Activated CD4-positive, alpha-beta T cell treated with anti-CD3 and anti-CD28 coated beads, Interleukin-2, amount 10 ng/mL, durations not matched to agents 24 days and 14 days (primary cell): ENCODE measurements at regions not wholly inside any gene's neighbourhood (a gene's known extent, or its start where the extent isn't known, plus 50 kb on each side); places are given as distances from the start of the nearest gene placed in this dataset.

Experiments used
- DNase-seq: peaks from one replicate; pipeline ENCODE4 v3.0.0; 2022
- H3K27ac Mint-ChIP-seq: one replicate; pipeline ENCODE4 v1.8.0; 2022; ENCODE audit warnings: mild to moderate bottlenecking, mixed read lengths
- H3K27me3 Mint-ChIP-seq: one replicate; pipeline ENCODE4 v1.8.0; 2022; ENCODE audit warnings: mixed read lengths
- H3K36me3 Mint-ChIP-seq: one replicate; pipeline ENCODE4 v1.8.0; 2022; ENCODE audit warnings: low read depth, mild to moderate bottlenecking, mixed read lengths
- H3K4me1 Mint-ChIP-seq: one replicate; pipeline ENCODE4 v1.8.0; 2021; ENCODE audit warnings: mixed read lengths
- H3K4me3 Mint-ChIP-seq: one replicate; pipeline ENCODE4 v1.8.0; 2022; ENCODE audit warnings: mild to moderate bottlenecking, moderate library complexity, mixed read lengths
- H3K9me3 Mint-ChIP-seq: one replicate; pipeline ENCODE4 v1.8.0; 2021; ENCODE audit warnings: mixed read lengths
- intact Hi-C: fragments of 100-400 bp; cut with micrococcal nuclease; formaldehyde crosslinking; loops from one replicate; pipeline ENCODE4 v1.15.1; 2023

- no peaks in the 10 kb centered on the region for H3K27me3 Mint-ChIP-seq
- peaks cover 4% of the 10 kb centered on the region for H3K9me3 Mint-ChIP-seq
- H3K4me3 Mint-ChIP-seq, result no peak overlapping the region
- intact Hi-C loops, result no loop called here
- H3K27ac Mint-ChIP-seq, result no peak overlapping the region
- H3K4me1 Mint-ChIP-seq, result no peaks in the 10 kb centered on the region
- no peaks in the 10 kb centered on the region for H3K36me3 Mint-ChIP-seq
- DNase-seq, result no peak
Measured at GRCh38 chr6:141451511-141452353, 681.0 kb upstream of the GJE1 start.

- no peaks in the 10 kb centered on the region for H3K4me1 Mint-ChIP-seq
- H3K27me3 Mint-ChIP-seq, result peaks cover 1% of the 10 kb centered on the region
- H3K9me3 Mint-ChIP-seq, result peaks cover 4% of the 10 kb centered on the region
- no peak overlapping the region for H3K4me3 Mint-ChIP-seq
- intact Hi-C loops, result no loop called here
- DNase-seq, result no peak
- no peak overlapping the region for H3K27ac Mint-ChIP-seq
- no peaks in the 10 kb centered on the region for H3K36me3 Mint-ChIP-seq
Measured at GRCh38 chr6:141451181-141451510, 681.6 kb upstream of the GJE1 start.

GRCh38 chr6:141445928-141446628 is 686.6 kb upstream of the GJE1 start:
- H3K9me3 Mint-ChIP-seq, result no peaks in the 10 kb centered on the region
- no peak overlapping the region for H3K4me3 Mint-ChIP-seq
- H3K4me1 Mint-ChIP-seq, result no peaks in the 10 kb centered on the region
- H3K36me3 Mint-ChIP-seq, result no peaks in the 10 kb centered on the region
- intact Hi-C loops, result no loop called here
- no peak for DNase-seq
- H3K27me3 Mint-ChIP-seq, result peaks cover 5% of the 10 kb centered on the region
- no peak overlapping the region for H3K27ac Mint-ChIP-seq

GRCh38 chr6:141443668-141444289 is 688.9 kb upstream of the GJE1 start:
- Mint-ChIP-seq H3K4me1 (no peaks in the 10 kb centered on the region), H3K9me3 (no peaks in the 10 kb centered on the region), H3K27me3 (peaks cover 5% of the 10 kb centered on the region), H3K27ac (no peak overlapping the region), H3K36me3 (no peaks in the 10 kb centered on the region), H3K4me3 (no peak overlapping the region)
- intact Hi-C loops, result loop anchor here (5.0 kb wide), 1 partner anchor 119 kb away; no protein-coding TSS in a partner anchor
- DNase-seq, result no peak

- H3K36me3 Mint-ChIP-seq, result no peaks in the 10 kb centered on the region
- H3K4me1 Mint-ChIP-seq, result no peaks in the 10 kb centered on the region
- no peak for DNase-seq
- no peak overlapping the region for H3K4me3 Mint-ChIP-seq
- H3K27ac Mint-ChIP-seq, result no peak overlapping the region
- H3K9me3 Mint-ChIP-seq, result no peaks in the 10 kb centered on the region
- H3K27me3 Mint-ChIP-seq, result peaks cover 5% of the 10 kb centered on the region
- intact Hi-C loops, result loop anchor here (5.0 kb wide), 1 partner anchor 119 kb away; no protein-coding TSS in a partner anchor
Measured at GRCh38 chr6:141443032-141443431, 689.7 kb upstream of the GJE1 start.

GRCh38 chr6:141439513-141439912 is 693.2 kb upstream of the GJE1 start:
- no peak overlapping the region for H3K27ac Mint-ChIP-seq
- intact Hi-C loops, result no loop called here
- no peak overlapping the region for H3K4me3 Mint-ChIP-seq
- no peaks in the 10 kb centered on the region for H3K9me3 Mint-ChIP-seq
- no peak for DNase-seq
- no peaks in the 10 kb centered on the region for H3K36me3 Mint-ChIP-seq
- no peaks in the 10 kb centered on the region for H3K4me1 Mint-ChIP-seq
- H3K27me3 Mint-ChIP-seq, result peaks cover 2% of the 10 kb centered on the region

GRCh38 chr6:141437685-141438084 is 695.0 kb upstream of the GJE1 start:
- Mint-ChIP-seq H3K4me3 (no peak overlapping the region), H3K4me1 (no peaks in the 10 kb centered on the region), H3K36me3 (no peaks in the 10 kb centered on the region), H3K27me3 (peaks cover 2% of the 10 kb centered on the region), H3K27ac (no peak overlapping the region), H3K9me3 (no peaks in the 10 kb centered on the region)
- intact Hi-C loops, result no loop called here
- no peak for DNase-seq

GRCh38 chr6:141437011-141437410 is 695.7 kb upstream of the GJE1 start:
- peaks cover 2% of the 10 kb centered on the region for H3K27me3 Mint-ChIP-seq
- no peak overlapping the region for H3K27ac Mint-ChIP-seq
- H3K36me3 Mint-ChIP-seq, result no peaks in the 10 kb centered on the region
- intact Hi-C loops, result no loop called here
- no peak for DNase-seq
- H3K9me3 Mint-ChIP-seq, result no peaks in the 10 kb centered on the region
- H3K4me3 Mint-ChIP-seq, result no peak overlapping the region
- H3K4me1 Mint-ChIP-seq, result no peaks in the 10 kb centered on the region

- H3K4me3 Mint-ChIP-seq, result no peak overlapping the region
- peaks cover 2% of the 10 kb centered on the region for H3K27me3 Mint-ChIP-seq
- intact Hi-C loops, result no loop called here
- no peak for DNase-seq
- H3K27ac Mint-ChIP-seq, result no peak overlapping the region
- H3K9me3 Mint-ChIP-seq, result peaks cover 7% of the 10 kb centered on the region
- H3K36me3 Mint-ChIP-seq, result no peaks in the 10 kb centered on the region
- H3K4me1 Mint-ChIP-seq, result no peaks in the 10 kb centered on the region
Measured at GRCh38 chr6:141426400-141426980, 706.2 kb upstream of the GJE1 start.

GRCh38 chr6:141421378-141421777 is 711.3 kb upstream of the GJE1 start:
- H3K36me3 Mint-ChIP-seq, result no peaks in the 10 kb centered on the region
- no peaks in the 10 kb centered on the region for H3K9me3 Mint-ChIP-seq
- H3K4me3 Mint-ChIP-seq, result no peak overlapping the region
- H3K27me3 Mint-ChIP-seq, result peaks cover 2% of the 10 kb centered on the region
- intact Hi-C loops, result no loop called here
- no peak for DNase-seq
- H3K4me1 Mint-ChIP-seq, result no peaks in the 10 kb centered on the region
- H3K27ac Mint-ChIP-seq, result no peak overlapping the region

- Mint-ChIP-seq H3K27me3 (no peaks in the 10 kb centered on the region), H3K27ac (no peak overlapping the region), H3K4me3 (no peak overlapping the region), H3K9me3 (no peaks in the 10 kb centered on the region), H3K36me3 (no peaks in the 10 kb centered on the region), H3K4me1 (no peaks in the 10 kb centered on the region)
- no peak for DNase-seq
- intact Hi-C loops, result no loop called here
Measured at GRCh38 chr6:141418076-141418475, 714.6 kb upstream of the GJE1 start.

GRCh38 chr6:141415896-141416295 is 716.8 kb upstream of the GJE1 start:
- Mint-ChIP-seq H3K27me3 (no peaks in the 10 kb centered on the region), H3K4me3 (no peak overlapping the region), H3K4me1 (no peaks in the 10 kb centered on the region), H3K36me3 (no peaks in the 10 kb centered on the region), H3K9me3 (no peaks in the 10 kb centered on the region), H3K27ac (no peak overlapping the region)
- intact Hi-C loops, result no loop called here
- no peak for DNase-seq

- no peak overlapping the region for H3K4me3 Mint-ChIP-seq
- no peak for DNase-seq
- intact Hi-C loops, result no loop called here
- H3K4me1 Mint-ChIP-seq, result no peaks in the 10 kb centered on the region
- no peaks in the 10 kb centered on the region for H3K36me3 Mint-ChIP-seq
- no peak overlapping the region for H3K27ac Mint-ChIP-seq
- H3K9me3 Mint-ChIP-seq, result peaks cover 3% of the 10 kb centered on the region
- no peaks in the 10 kb centered on the region for H3K27me3 Mint-ChIP-seq
Measured at GRCh38 chr6:141413196-141413595, 719.5 kb upstream of the GJE1 start.

GRCh38 chr6:141406761-141407160 is 726.0 kb upstream of the GJE1 start:
- Mint-ChIP-seq H3K4me1 (peaks cover 9% of the 10 kb centered on the region), H3K4me3 (no peak overlapping the region)
- intact Hi-C loops, result no loop called here

More at GRCh38 chr6:141406761-141407160, 726.0 kb upstream of the GJE1 start:
- DNase-seq, result no peak
- Mint-ChIP-seq H3K36me3 (no peaks in the 10 kb centered on the region), H3K9me3 (peaks cover 14% of the 10 kb centered on the region), H3K27ac (no peak overlapping the region), H3K27me3 (no peaks in the 10 kb centered on the region)
